MM.1S (cell line): ENCODE measurements at regions not wholly inside any gene's neighbourhood (a gene's known extent, or its start where the extent isn't known, plus 50 kb on each side); places are given as distances from the start of the nearest gene placed in this dataset.

Experiments
- EZH2 ChIP-seq: fragments of 300-600 bp; sonication (generic); optimal IDR thresholded peaks from 2 replicates; pipeline ENCODE3; 2017; ENCODE audit warnings: low read depth, mild to moderate bottlenecking, antibody characterized with exemption, low read length, mixed read lengths
- TF ChIP-seq, protein P1 (sequence below): fragments of 300-600 bp; sonication (generic); IDR thresholded peaks from 2 replicates; pipeline ENCODE4 v1.5.1; 2016; ENCODE audit warnings: antibody characterized with exemption, low read length, mixed read lengths

DNA sequence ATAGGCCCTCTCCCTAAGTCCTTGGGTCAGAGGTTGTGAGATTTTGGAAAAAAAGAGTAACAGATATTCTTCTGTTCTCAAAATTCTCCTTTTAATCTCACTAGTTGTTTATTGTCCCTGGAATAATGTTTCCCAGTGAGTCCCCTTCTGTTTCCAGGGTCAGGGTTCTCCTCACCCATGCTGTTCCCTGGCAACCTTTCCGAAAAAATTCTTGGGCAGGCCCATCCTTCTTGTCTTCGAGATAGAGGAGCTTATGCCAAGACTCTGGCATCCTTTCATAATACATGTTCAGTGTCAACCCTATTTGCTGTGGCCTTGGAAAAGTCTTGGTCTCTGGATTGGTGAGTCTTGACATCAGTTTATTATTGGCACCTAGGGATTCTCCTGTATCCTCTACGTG is 212.4 kb upstream of the FAR2 start:
- TF ChIP-seq, protein P1, sequence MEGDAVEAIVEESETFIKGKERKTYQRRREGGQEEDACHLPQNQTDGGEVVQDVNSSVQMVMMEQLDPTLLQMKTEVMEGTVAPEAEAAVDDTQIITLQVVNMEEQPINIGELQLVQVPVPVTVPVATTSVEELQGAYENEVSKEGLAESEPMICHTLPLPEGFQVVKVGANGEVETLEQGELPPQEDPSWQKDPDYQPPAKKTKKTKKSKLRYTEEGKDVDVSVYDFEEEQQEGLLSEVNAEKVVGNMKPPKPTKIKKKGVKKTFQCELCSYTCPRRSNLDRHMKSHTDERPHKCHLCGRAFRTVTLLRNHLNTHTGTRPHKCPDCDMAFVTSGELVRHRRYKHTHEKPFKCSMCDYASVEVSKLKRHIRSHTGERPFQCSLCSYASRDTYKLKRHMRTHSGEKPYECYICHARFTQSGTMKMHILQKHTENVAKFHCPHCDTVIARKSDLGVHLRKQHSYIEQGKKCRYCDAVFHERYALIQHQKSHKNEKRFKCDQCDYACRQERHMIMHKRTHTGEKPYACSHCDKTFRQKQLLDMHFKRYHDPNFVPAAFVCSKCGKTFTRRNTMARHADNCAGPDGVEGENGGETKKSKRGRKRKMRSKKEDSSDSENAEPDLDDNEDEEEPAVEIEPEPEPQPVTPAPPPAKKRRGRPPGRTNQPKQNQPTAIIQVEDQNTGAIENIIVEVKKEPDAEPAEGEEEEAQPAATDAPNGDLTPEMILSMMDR = no peak
- no peak for TF ChIP-seq EZH2
